T-cell (primary cell): ENCODE measurements at regions not wholly inside any gene's neighbourhood (a gene's known extent, or its start where the extent isn't known, plus 50 kb on each side); places are given as distances from the start of the nearest gene placed in this dataset.
"Not testable (repeated sequence)": the region's sequence is repeated elsewhere in the genome, so short reads cannot be mapped to it uniquely, and the experiment has no call there.

ENCODE experiments used
- ATAC-seq, 4 experiments: fragments of 200-7000 bp in 3 of 4; fragments of 150-1000 bp in 1 of 4; cut with Tn5 transposase; replicated peaks in 1 of 4; 1 replicate in 3 of 4; 2 replicates in 1 of 4; pipeline ENCODE4 v1.10.0; 2021; ENCODE audit warnings: moderate library complexity in 3 of 4, mild to moderate bottlenecking in 2 of 4, moderate number of reproducible peaks in 1 of 4
- CTCF ChIA-PET, 2 donors: fragments of 300-600 bp; sonication (Branson Sonifier 250); formaldehyde crosslinking; loops; one replicate each; lab custom pipeline; 2022; ENCODE audit warnings: antibody characterized with exemption in 2 of 2; lab: Charles Lee
- POLR2A ChIA-PET, 2 donors: fragments of 300-600 bp; sonication (Branson Sonifier 250); formaldehyde crosslinking; loops; one replicate each; lab custom pipeline; 2022; ENCODE audit warnings: antibody characterized with exemption in 2 of 2; lab: Charles Lee
- DNase-seq, 35 experiments: peaks; one replicate each; pipeline versions ENCODE4 v3.0.0 to v3.0.0-alpha.2; 2013 to 2023
- H3K27ac ChIP-seq: one replicate; pipeline ENCODE4 v1.5.1; 2013; ENCODE audit warnings: low read length
- H3K27me3 ChIP-seq, 2 experiments: replicated peaks in 1 of 2; 1 replicate in 1 of 2; 2 replicates in 1 of 2; pipeline versions ENCODE4 v1.6.1 to v1.7.0; 2013; ENCODE audit warnings: low read length in 1 of 2, mixed read lengths in 1 of 2; ENCODE audit not compliant: control insufficient read depth in 2 of 2, insufficient read depth in 2 of 2; ENCODE audit errors: extremely low read depth in 1 of 2
- H3K36me3 ChIP-seq, 2 donors: 1 replicate in 1 of 2; 2 replicates in 1 of 2; pipeline versions ENCODE4 v1.6.1 to v1.7.0; 2013; ENCODE audit warnings: low read length in 1 of 2; ENCODE audit not compliant: control insufficient read depth in 2 of 2, insufficient read depth in 1 of 2; ENCODE audit errors: extremely low read depth in 1 of 2
- H3K4me1 ChIP-seq, 2 experiments: 1 replicate in 1 of 2; 2 replicates in 1 of 2; pipeline versions ENCODE4 v1.6.1 to v1.7.0; 2013; ENCODE audit warnings: low read length in 2 of 2, mixed read lengths in 1 of 2; ENCODE audit not compliant: insufficient read depth in 2 of 2, control insufficient read depth in 1 of 2; ENCODE audit errors: extremely low read depth in 1 of 2
- H3K4me3 ChIP-seq, 2 donors: 1 replicate in 1 of 2; 2 replicates in 1 of 2; pipeline versions ENCODE4 v1.5.1 to v1.7.0; 2013; ENCODE audit warnings: mild to moderate bottlenecking in 2 of 2, low read length in 1 of 2, moderate library complexity in 1 of 2; ENCODE audit not compliant: control insufficient read depth in 1 of 2; ENCODE audit errors: extremely low read depth in 1 of 2
- H3K9me3 ChIP-seq: 2 replicates; pipeline ENCODE4 v1.7.0; 2013
- H3K27ac Mint-ChIP-seq, 2 donors: one replicate each; pipeline ENCODE4 v1.8.0; 2020 to 2021; ENCODE audit warnings: mild to moderate bottlenecking in 2 of 2, mixed read lengths in 2 of 2
- H3K27me3 Mint-ChIP-seq, 2 donors: one replicate each; pipeline ENCODE4 v1.8.0; 2021 to 2022; ENCODE audit warnings: mixed read lengths in 2 of 2
- H3K36me3 Mint-ChIP-seq: one replicate; pipeline ENCODE4 v1.8.0; 2021; ENCODE audit warnings: mixed read lengths
- H3K4me1 Mint-ChIP-seq, 3 donors: one replicate each; pipeline ENCODE4 v1.8.0; 2020 to 2022; ENCODE audit warnings: mixed read lengths in 3 of 3, mild to moderate bottlenecking in 1 of 3
- H3K4me3 Mint-ChIP-seq, 3 donors: one replicate each; pipeline ENCODE4 v1.8.0; 2020 to 2022; ENCODE audit warnings: mild to moderate bottlenecking in 3 of 3, mixed read lengths in 3 of 3, moderate library complexity in 3 of 3
- H3K9me3 Mint-ChIP-seq, 3 donors: one replicate each; pipeline ENCODE4 v1.8.0; 2020 to 2022; ENCODE audit warnings: mixed read lengths in 3 of 3
- WGBS: methylation state at CpG from one replicate; pipeline ENCODE4 v1.1.5; 2013; ENCODE audit warnings: missing lambda C conversion rate; ENCODE audit not compliant: insufficient coverage; 5-methylcytosine and 5-hydroxymethylcytosine counted together

- WGBS = 9% methylated on average over 91 of the region's 102 CpGs
- Histone ChIP-seq H3K27me3 (peaks cover 18 to 58% of the 10 kb centered on the region in 2 experiments), H3K27ac (no peak overlapping the region), H3K4me1 (peaks cover 0 to 4% of the 10 kb centered on the region in 2 experiments), H3K36me3 (no peaks in the 10 kb centered on the region), H3K9me3 (no peaks in the 10 kb centered on the region), H3K4me3 (peak overlapping the region in 1 of 2 donors; percentile 23)
- Mint-ChIP-seq H3K9me3 (no peaks in the 10 kb centered on the region), H3K36me3 (no peaks in the 10 kb centered on the region), H3K4me1 (peaks cover 0 to 12% (median 6%) of the 10 kb centered on the region in 3 donors), H3K27ac (no peak overlapping the region), H3K27me3 (peaks cover 44 to 81% of the 10 kb centered on the region in 2 donors), H3K4me3 (peak overlapping the region; percentile 31 to 66 (median 54))
- DNase-seq = no peak
- CTCF ChIA-PET = no interaction called here
- POLR2A ChIA-PET = no interaction called here
- no peak for ATAC-seq
Measured at GRCh38 chr14:103279142-103280025, 54.7 kb upstream of the EIF5 start.

- ATAC-seq (no peak), DNase-seq (no peak)
- peak overlapping the region in 2 of 3 donors; percentile 54 to 66 for H3K4me3 Mint-ChIP-seq
- Histone ChIP-seq H3K4me1 (peaks cover 0 to 4% of the 10 kb centered on the region in 2 experiments), H3K9me3 (no peaks in the 10 kb centered on the region), H3K36me3 (no peaks in the 10 kb centered on the region), H3K4me3 (no peak overlapping the region), H3K27me3 (peaks cover 18 to 57% of the 10 kb centered on the region in 2 experiments), H3K27ac (no peak overlapping the region)
- H3K36me3 Mint-ChIP-seq = no peaks in the 10 kb centered on the region
- H3K27ac Mint-ChIP-seq = no peak overlapping the region
- H3K4me1 Mint-ChIP-seq = peaks cover 0 to 12% (median 6%) of the 10 kb centered on the region in 3 donors
- ChIA-PET CTCF (no interaction called here), POLR2A (no interaction called here)
- H3K9me3 Mint-ChIP-seq = no peaks in the 10 kb centered on the region
- H3K27me3 Mint-ChIP-seq = peaks cover 45 to 81% of the 10 kb centered on the region in 2 donors
- WGBS = 65% methylated on average over 6 of the region's 15 CpGs
Measured at GRCh38 chr14:103280278-103280928, 53.6 kb upstream of the EIF5 start.

- no peak overlapping the region for H3K27ac ChIP-seq
- Mint-ChIP-seq H3K4me1 (peaks cover 0 to 12% (median 6%) of the 10 kb centered on the region in 3 donors), H3K27me3 (peaks cover 47 to 78% of the 10 kb centered on the region in 2 donors), H3K27ac (no peak overlapping the region), H3K4me3 (no peak overlapping the region), H3K9me3 (no peaks in the 10 kb centered on the region), H3K36me3 (no peaks in the 10 kb centered on the region)
- no peaks in the 10 kb centered on the region for H3K9me3 ChIP-seq
- peaks cover 18 to 53% of the 10 kb centered on the region in 2 experiments for H3K27me3 ChIP-seq
- peaks cover 0 to 4% of the 10 kb centered on the region in 2 experiments for H3K4me1 ChIP-seq
- H3K4me3 ChIP-seq = no peak overlapping the region
- DNase-seq (no peak), ATAC-seq (no peak)
- POLR2A ChIA-PET = no interaction called here
- 74% methylated on average over 6 of the region's 11 CpGs for WGBS
- CTCF ChIA-PET = interaction anchor here in 1 of 2 donors (0.7 kb wide), 1 partner anchor 15 kb away, joined by 3 read pairs; no protein-coding TSS in a partner anchor
- H3K36me3 ChIP-seq = no peaks in the 10 kb centered on the region
Measured at GRCh38 chr14:103281496-103282231, 52.4 kb upstream of the EIF5 start.

GRCh38 chr14:103282309-103282708 lies 51.7 kb upstream of the EIF5 start:
- H3K4me3 Mint-ChIP-seq, H3K27ac Mint-ChIP-seq, H3K4me3 ChIP-seq, H3K9me3 Mint-ChIP-seq, H3K36me3 Mint-ChIP-seq, H3K4me1 ChIP-seq, H3K36me3 ChIP-seq, ATAC-seq, H3K27ac ChIP-seq, DNase-seq, H3K9me3 ChIP-seq, POLR2A ChIA-PET: not testable (repeated sequence)
- Mint-ChIP-seq H3K4me1 (peaks cover 0 to 12% (median 6%) of the 10 kb centered on the region in 3 donors), H3K27me3 (peaks cover 48 to 77% of the 10 kb centered on the region in 2 donors)
- CTCF ChIA-PET = interaction anchor here in 1 of 2 donors (0.7 kb wide), 1 partner anchor 16 kb away, joined by 3 read pairs; no protein-coding TSS in a partner anchor
- peaks cover 18 to 58% of the 10 kb centered on the region in 2 experiments for H3K27me3 ChIP-seq
- WGBS = 90% methylated on average over 12 of the region's 17 CpGs

- peaks cover 50 to 77% of the 10 kb centered on the region in 2 donors for H3K27me3 Mint-ChIP-seq
Measured at GRCh38 chr14:103282932-103283331, 51.1 kb upstream of the EIF5 start.

GRCh38 chr14:103283916-103284315 lies 50.1 kb upstream of the EIF5 start:
- H3K36me3 ChIP-seq = no peaks in the 10 kb centered on the region
- no peaks in the 10 kb centered on the region for H3K9me3 ChIP-seq
- DNase-seq (no peak), ATAC-seq (no peak)
- H3K27ac ChIP-seq = no peak overlapping the region
- POLR2A ChIA-PET = no interaction called here
- no peak overlapping the region for H3K4me3 ChIP-seq
- no peak overlapping the region for H3K4me3 Mint-ChIP-seq
- peaks cover 18 to 57% of the 10 kb centered on the region in 2 experiments for H3K27me3 ChIP-seq
- peaks cover 52 to 76% of the 10 kb centered on the region in 2 donors for H3K27me3 Mint-ChIP-seq
- WGBS = 68% methylated on average over 11 of the region's 12 CpGs
- H3K4me1 Mint-ChIP-seq = peaks cover 0 to 12% (median 6%) of the 10 kb centered on the region in 3 donors
- H3K36me3 Mint-ChIP-seq = no peaks in the 10 kb centered on the region
- H3K4me1 ChIP-seq = peaks cover 0 to 4% of the 10 kb centered on the region in 2 experiments
- CTCF ChIA-PET = no interaction called here
- H3K9me3 Mint-ChIP-seq = no peaks in the 10 kb centered on the region
- no peak overlapping the region for H3K27ac Mint-ChIP-seq

More at GRCh38 chr14:103282932-103283331, 51.1 kb upstream of the EIF5 start:
- Histone ChIP-seq H3K36me3 (no peaks in the 10 kb centered on the region), H3K4me1 (peaks cover 0 to 4% of the 10 kb centered on the region in 2 experiments), H3K9me3 (no peaks in the 10 kb centered on the region), H3K27ac (no peak overlapping the region), H3K4me3 (no peak overlapping the region), H3K27me3 (peaks cover 18 to 58% of the 10 kb centered on the region in 2 experiments)
- Mint-ChIP-seq H3K4me3 (no peak overlapping the region), H3K4me1 (peaks cover 0 to 12% (median 6%) of the 10 kb centered on the region in 3 donors), H3K36me3 (no peaks in the 10 kb centered on the region), H3K9me3 (no peaks in the 10 kb centered on the region), H3K27ac (no peak overlapping the region)
- ChIA-PET POLR2A (no interaction called here), CTCF (no interaction called here)
- no peak for ATAC-seq
- WGBS = 71% methylated on average over 1 of the region's 5 CpGs
- no peak for DNase-seq
